GM12873 (cell line): ENCODE measurements at regions not wholly inside any gene's neighbourhood (a gene's known extent, or its start where the extent isn't known, plus 50 kb on each side); places are given as distances from the start of the nearest gene placed in this dataset.

Source experiments
- CTCF ChIP-seq: IDR thresholded peaks from 2 replicates; pipeline ENCODE4 v1.5.1; 2012; ENCODE audit warnings: low read depth, mild to moderate bottlenecking, moderate library complexity, low read length, control low read depth; ENCODE audit not compliant: insufficient read depth; ENCODE audit errors: missing control alignments

- no peak for TF ChIP-seq CTCF
Observed at GRCh38 chr15:77783636-77784035, 150.9 kb upstream of the LINGO1 start.

GRCh38 chr15:77782691-77783090 lies 150.0 kb upstream of the LINGO1 start:
- no peak for TF ChIP-seq CTCF

GRCh38 chr15:77781946-77782240 lies 149.2 kb upstream of the LINGO1 start:
- no peak for TF ChIP-seq CTCF

- no peak for TF ChIP-seq CTCF
Observed at GRCh38 chr15:77781151-77781945, 148.6 kb upstream of the LINGO1 start.

- no peak for TF ChIP-seq CTCF
Observed at GRCh38 chr15:77778802-77779201, 146.1 kb upstream of the LINGO1 start.

DNA sequence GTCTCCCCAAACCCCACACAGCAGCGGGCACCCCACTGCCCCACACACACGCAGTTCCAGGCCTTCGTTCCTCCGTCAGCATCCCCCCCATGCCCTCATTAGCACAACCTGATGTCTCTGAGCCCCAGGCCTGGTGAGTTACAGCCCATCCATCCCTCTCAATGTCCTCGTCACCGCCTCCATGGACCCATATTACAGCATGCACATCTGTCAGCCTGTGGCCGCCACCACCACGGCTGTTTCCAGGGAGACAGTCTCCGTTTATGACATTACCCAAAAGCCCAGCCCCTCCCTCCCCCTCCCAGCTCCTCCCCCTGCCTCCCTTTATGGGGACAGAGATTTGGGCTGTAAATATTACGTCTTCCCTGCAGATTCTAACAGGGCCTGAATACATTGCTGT lies 143.1 kb upstream of the LINGO1 start:
- TF ChIP-seq CTCF = no peak

GRCh38 chr15:77775373-77775772 lies 142.7 kb upstream of the LINGO1 start:
- no peak for TF ChIP-seq CTCF

DNA sequence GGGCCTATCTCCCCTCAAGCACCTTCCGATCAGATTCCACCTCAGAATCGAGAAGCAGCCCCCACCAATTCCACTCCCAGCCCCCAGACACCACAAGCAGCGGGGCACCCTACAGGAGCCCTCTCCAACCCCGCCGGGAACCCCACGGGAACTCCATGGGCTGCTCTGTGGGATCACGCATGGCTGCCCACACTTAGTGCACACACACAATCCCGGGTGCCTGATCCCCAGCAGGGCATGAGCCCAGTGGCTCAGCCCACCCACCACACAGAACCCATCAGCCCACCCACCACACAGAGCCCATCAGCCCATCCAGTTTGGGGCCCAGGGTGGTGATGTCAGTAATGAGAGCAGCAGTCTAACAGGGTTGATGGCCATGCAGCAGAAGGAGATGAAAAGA lies 141.6 kb upstream of the LINGO1 start:
- no peak for TF ChIP-seq CTCF
